Neural crest cell (in vitro differentiated cells): ENCODE measurements at regions not wholly inside any gene's neighbourhood (a gene's known extent, or its start where the extent isn't known, plus 50 kb on each side); places are given as distances from the start of the nearest gene placed in this dataset.

ENCODE experiments used
- DNase-seq: peaks from one replicate; pipeline ENCODE4 v3.0.0; 2021; ENCODE audit warnings: low read depth, mixed read lengths, low spot score
- H3K27ac Mint-ChIP-seq: one replicate; pipeline ENCODE4 v1.8.0; 2021; ENCODE audit warnings: mild to moderate bottlenecking, mixed read lengths; ENCODE audit not compliant: unreplicated experiment
- H3K27me3 Mint-ChIP-seq: 2 replicates; pipeline ENCODE4 v1.8.0; 2021; ENCODE audit warnings: low read depth, mild to moderate bottlenecking, mixed read lengths
- H3K36me3 Mint-ChIP-seq: 2 replicates; pipeline ENCODE4 v1.8.0; 2021; ENCODE audit warnings: low read depth, mild to moderate bottlenecking, mixed read lengths
- H3K4me1 Mint-ChIP-seq: 2 replicates; pipeline ENCODE4 v1.8.0; 2021; ENCODE audit warnings: mixed read lengths
- H3K4me3 Mint-ChIP-seq: one replicate; pipeline ENCODE4 v1.8.0; 2021; ENCODE audit warnings: mild to moderate bottlenecking, mixed read lengths
- H3K9me3 Mint-ChIP-seq: 2 replicates; pipeline ENCODE4 v1.8.0; 2021; ENCODE audit warnings: mixed read lengths
- TF ChIP-seq, protein P1 (sequence below): fragments of 200-600 bp; sonication (generic); conservative IDR thresholded peaks from 2 replicates; pipeline ENCODE4 v1.5.0; 2021; ENCODE audit warnings: antibody characterized with exemption, mild to moderate bottlenecking

DNA sequence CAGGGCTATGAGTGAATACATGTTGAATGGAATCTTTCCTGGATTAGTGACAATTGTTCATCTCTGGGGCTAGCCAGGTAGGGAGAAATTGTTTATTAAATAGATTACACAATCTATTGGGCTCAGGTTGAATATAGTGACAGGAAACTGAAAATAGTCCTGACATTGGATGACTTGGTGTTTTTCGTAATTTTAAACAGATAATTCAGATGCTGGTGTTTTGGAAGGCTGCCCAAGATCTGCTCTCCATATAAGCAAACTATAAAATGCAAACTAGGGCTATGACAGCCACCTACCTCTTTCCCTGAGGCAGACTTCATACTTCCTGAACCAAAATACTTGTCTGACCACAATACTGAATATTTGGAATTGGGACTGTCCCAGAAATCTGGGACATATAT lies 99.1 kb downstream of the ENC1 start:
- Mint-ChIP-seq H3K4me1 (peaks cover 58% of the 10 kb centered on the region), H3K9me3 (no peaks in the 10 kb centered on the region), H3K27me3 (no peaks in the 10 kb centered on the region), H3K36me3 (peaks cover 3% of the 10 kb centered on the region), H3K4me3 (no peak overlapping the region), H3K27ac (no peak overlapping the region)
- TF ChIP-seq, protein P1, sequence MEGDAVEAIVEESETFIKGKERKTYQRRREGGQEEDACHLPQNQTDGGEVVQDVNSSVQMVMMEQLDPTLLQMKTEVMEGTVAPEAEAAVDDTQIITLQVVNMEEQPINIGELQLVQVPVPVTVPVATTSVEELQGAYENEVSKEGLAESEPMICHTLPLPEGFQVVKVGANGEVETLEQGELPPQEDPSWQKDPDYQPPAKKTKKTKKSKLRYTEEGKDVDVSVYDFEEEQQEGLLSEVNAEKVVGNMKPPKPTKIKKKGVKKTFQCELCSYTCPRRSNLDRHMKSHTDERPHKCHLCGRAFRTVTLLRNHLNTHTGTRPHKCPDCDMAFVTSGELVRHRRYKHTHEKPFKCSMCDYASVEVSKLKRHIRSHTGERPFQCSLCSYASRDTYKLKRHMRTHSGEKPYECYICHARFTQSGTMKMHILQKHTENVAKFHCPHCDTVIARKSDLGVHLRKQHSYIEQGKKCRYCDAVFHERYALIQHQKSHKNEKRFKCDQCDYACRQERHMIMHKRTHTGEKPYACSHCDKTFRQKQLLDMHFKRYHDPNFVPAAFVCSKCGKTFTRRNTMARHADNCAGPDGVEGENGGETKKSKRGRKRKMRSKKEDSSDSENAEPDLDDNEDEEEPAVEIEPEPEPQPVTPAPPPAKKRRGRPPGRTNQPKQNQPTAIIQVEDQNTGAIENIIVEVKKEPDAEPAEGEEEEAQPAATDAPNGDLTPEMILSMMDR = no peak
- DNase-seq = no peak

DNA sequence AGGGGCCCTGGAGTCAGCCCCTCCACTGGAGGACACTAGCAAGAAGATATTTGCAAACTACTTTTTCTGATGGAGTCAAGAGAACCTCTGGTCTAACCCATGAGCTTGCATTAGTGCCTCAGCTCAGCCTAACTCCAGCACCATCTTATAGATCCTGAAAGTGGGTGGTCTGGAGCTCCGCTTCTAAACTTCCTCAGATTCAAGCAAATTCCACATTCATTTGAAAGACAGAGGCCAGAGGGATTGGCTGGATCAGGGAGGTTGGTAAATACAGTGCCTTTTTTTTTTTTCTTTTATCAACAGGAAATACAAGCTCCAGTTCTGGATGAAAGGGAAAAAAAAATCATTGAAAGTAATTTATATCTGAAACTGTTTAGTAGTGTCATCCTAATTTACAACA lies 99.9 kb downstream of the ENC1 start:
- peaks cover under 1% of the 10 kb centered on the region for H3K9me3 Mint-ChIP-seq

DNA sequence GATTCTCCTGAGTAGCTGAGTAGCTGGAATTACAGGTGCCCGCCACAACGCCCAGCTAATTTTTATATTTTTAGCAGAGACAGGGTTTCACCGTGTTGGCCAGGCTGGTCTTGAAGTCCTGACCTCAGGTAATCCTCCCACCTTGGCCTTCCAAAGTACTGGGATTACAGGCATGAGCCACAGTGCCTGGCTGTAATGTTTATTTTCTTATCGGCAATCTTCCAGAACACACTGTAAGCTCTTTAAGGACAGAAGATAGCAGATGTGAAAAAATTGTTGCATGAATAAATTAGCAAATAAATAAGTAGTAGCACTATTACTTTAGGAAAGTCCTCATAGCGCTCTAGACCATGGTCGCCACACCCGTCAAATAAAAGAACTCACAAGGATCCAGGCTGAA lies 100.5 kb downstream of the ENC1 start:
- Mint-ChIP-seq H3K9me3 (peaks cover 3% of the 10 kb centered on the region), H3K27me3 (no peaks in the 10 kb centered on the region), H3K27ac (no peak overlapping the region), H3K4me3 (no peak overlapping the region), H3K4me1 (peaks cover 56% of the 10 kb centered on the region), H3K36me3 (peaks cover 3% of the 10 kb centered on the region)
- DNase-seq = no peak
- TF ChIP-seq, protein P1 = no peak

More for the DNA sequence above, 99.9 kb downstream of the ENC1 start:
- H3K4me1 Mint-ChIP-seq = peaks cover 61% of the 10 kb centered on the region
- H3K27me3 Mint-ChIP-seq = no peaks in the 10 kb centered on the region
- TF ChIP-seq, protein P1 = no peak
- no peak overlapping the region for H3K4me3 Mint-ChIP-seq
- DNase-seq = no peak
- no peak overlapping the region for H3K27ac Mint-ChIP-seq
- peaks cover 3% of the 10 kb centered on the region for H3K36me3 Mint-ChIP-seq

DNA sequence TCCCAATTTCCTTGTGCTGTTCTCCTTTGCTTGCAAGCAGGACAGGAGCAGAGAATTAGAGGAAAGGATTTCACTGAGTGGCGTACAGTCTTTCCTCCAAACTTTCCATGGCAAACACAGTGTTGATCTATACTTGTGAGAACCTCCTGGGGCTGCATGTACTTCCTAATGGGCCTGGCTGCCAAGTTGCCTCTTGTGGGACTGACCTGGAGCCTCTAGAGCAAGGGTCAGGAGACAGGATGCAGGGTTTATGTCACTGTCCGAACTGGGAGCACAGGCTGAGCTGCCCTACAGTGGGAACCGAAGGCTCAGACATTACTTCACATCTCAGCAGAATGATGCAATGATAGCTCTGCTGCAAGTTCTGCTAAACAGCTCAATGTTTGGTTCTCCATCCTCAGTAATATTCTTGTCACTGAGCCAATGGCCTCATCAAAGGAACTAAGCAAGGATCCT lies 102.3 kb downstream of the ENC1 start:
- Mint-ChIP-seq H3K27ac (peak overlapping the region; percentile 50), H3K4me1 (peaks cover 41% of the 10 kb centered on the region), H3K36me3 (peaks cover 12% of the 10 kb centered on the region)

DNA sequence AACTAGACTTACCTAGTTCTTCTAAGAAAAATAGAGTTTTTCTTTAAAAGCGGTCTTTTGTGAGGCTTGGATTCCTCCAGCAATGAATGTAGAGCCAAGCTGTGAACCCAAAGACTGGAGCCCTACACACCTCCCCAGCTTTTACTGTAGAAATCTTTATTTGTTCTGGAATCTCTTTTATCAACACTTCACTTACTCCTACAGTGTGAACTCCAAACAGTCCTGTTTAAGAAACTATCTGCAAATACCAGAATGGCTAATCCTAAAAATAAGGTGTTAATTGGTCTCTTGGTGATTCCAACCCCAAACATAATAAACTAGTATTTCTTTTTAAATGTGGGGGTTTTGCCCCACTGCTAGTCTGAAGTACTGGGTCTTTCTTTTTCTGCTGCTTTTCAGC lies 103.9 kb downstream of the ENC1 start:
- DNase-seq = no peak
- TF ChIP-seq, protein P1 = no peak
- Mint-ChIP-seq H3K36me3 (peaks cover 22% of the 10 kb centered on the region), H3K9me3 (peaks cover 18% of the 10 kb centered on the region), H3K4me1 (peaks cover 33% of the 10 kb centered on the region), H3K27ac (no peak overlapping the region), H3K27me3 (no peaks in the 10 kb centered on the region), H3K4me3 (no peak overlapping the region)

More for the DNA sequence above, 102.3 kb downstream of the ENC1 start:
- DNase-seq = no peak
- TF ChIP-seq, protein P1 = no peak
- H3K27me3 Mint-ChIP-seq = no peaks in the 10 kb centered on the region
- H3K9me3 Mint-ChIP-seq = peaks cover 12% of the 10 kb centered on the region
- H3K4me3 Mint-ChIP-seq = no peak overlapping the region

DNA sequence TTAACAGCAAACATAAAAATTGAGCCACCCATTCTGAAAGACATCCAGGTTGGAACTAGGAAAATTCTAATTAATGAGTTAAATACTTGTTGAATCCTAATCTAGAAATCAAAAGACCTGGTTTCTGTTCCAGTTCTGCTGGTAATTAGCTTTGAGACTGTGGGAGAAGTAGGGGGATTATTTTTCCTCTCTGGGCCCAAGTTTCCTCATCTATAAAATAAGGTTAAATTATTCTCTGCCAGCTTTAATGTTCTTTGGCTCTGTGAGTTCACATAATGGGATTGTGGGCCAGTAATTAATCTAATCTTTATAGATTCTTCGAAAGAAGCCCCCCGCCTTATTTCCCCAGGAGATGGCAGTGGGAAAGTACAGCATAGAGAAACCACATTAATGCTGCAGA lies 104.6 kb downstream of the ENC1 start:
- DNase-seq = no peak
- no peaks in the 10 kb centered on the region for H3K27me3 Mint-ChIP-seq
- peaks cover 22% of the 10 kb centered on the region for H3K36me3 Mint-ChIP-seq
- H3K27ac Mint-ChIP-seq = no peak overlapping the region
- H3K4me3 Mint-ChIP-seq = no peak overlapping the region
- peaks cover 28% of the 10 kb centered on the region for H3K4me1 Mint-ChIP-seq
- TF ChIP-seq, protein P1 = no peak
- H3K9me3 Mint-ChIP-seq = peaks cover 18% of the 10 kb centered on the region
